ENCODE measurements at regions not wholly inside any gene's neighbourhood (a gene's known extent, or its start where the extent isn't known, plus 50 kb on each side); places are given as distances from the start of the nearest gene placed in this dataset.

DNA sequence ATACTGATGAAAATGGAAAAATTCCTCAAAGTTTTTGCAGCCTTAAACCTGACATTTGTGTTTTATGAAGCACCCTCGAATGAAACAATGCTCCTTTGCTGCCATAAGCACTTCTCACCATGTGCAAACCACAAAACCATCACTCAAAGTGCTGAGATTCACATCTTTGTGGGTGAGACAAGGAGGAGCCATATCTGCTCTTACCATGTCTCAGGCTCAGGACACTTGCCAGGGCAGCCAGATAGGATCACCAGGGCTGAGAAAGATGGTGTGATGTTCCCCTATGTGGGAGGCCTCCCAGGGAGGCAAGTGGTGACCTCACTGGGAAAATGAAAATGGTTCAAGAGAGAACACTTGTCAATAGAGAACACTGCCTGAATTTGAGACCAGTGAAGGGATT, 120.4 kb downstream of the CCDC34 start:
- Histone ChIP-seq H3K36me3 (ENCODE audit: control insufficient read depth in 4 of 4, insufficient read depth in 3 of 4, low read depth in 1 of 4, low read length in 3 of 4) (no peaks in the 10 kb centered on the region), H3K27me3 (ENCODE audit: control insufficient read depth in 4 of 4, insufficient read depth in 4 of 4, low read length in 3 of 4) (no peaks in the 10 kb centered on the region), H3K9me3 (ENCODE audit: control insufficient read depth in 4 of 4, low read length in 3 of 4) (no peaks in the 10 kb centered on the region), H3K27ac (ENCODE audit: low read depth in 1 of 2, low read length in 2 of 2) (no peak overlapping the region), H3K4me1 (ENCODE audit: control insufficient read depth in 4 of 4, insufficient read depth in 4 of 4, low read length in 3 of 4) (no peaks in the 10 kb centered on the region), H3K9ac (ENCODE audit: low read depth in 1 of 2, low read length in 2 of 2) (no peak overlapping the region), H3K4me3 (ENCODE audit: low read depth in 1 of 3, low read length in 3 of 3) (no peak overlapping the region)
- TF ChIP-seq GABPA (IDR thresholded peaks at IDR 0.05 in 1 of 2, conservative IDR thresholded peaks at IDR 0.05 in 1 of 2) (no peak), NR2F2 (IDR thresholded peaks at IDR 0.05) (no peak), REST (IDR thresholded peaks at IDR 0.05) (no peak), HNF4G (IDR thresholded peaks at IDR 0.05) (no peak), FOXA1 (IDR thresholded peaks at IDR 0.05) (no peak)
- WGBS, result 34% methylated on average over 1 of the region's 1 CpG
- DNase-seq (ENCODE audit: low spot score), result no peak

DNA sequence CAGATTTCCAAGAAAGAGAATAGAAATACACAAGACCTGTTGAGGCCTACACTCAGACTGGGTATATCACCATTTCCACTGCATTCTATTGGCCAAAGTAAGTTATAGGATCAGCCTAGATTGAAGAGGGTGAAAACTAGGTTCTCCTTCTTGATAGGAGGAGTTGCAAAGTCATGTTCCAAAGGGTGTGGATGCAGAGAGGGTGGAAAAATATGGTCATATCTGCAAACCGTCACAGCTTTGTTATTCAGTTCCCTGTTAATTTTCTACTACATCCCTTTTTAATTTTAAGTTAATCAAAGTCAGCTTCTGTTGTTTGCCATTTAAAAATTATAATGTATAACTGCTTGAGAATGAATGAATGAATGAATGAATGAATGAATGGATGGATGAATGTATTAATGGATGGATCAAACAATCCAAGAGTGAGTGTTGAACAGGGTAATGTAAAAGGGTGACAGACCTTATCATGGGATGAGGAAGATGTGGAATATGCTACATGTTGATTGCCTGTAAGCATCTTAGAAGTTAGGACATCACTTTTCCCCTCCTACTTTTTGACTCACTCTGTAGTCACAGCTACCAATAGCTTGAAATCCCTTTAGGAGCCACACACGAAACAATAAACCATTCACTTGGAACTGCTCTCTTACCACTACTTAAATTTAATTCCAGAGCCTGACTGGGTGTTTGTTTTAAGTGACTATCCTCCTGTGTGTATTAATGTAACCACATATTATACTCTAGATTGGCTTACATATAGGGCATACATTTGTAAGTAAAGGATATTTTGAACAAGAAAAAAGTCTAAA, 121.5 kb downstream of the CCDC34 start:
- no peak for DNase-seq (ENCODE audit: low spot score)
- WGBS, result 77% methylated on average over 2 of the region's 2 CpGs
- Histone ChIP-seq H3K27me3 (ENCODE audit: control insufficient read depth in 4 of 4, insufficient read depth in 4 of 4, low read length in 3 of 4) (no peaks in the 10 kb centered on the region), H3K9me3 (ENCODE audit: control insufficient read depth in 4 of 4, low read length in 3 of 4) (no peaks in the 10 kb centered on the region), H3K4me1 (ENCODE audit: control insufficient read depth in 4 of 4, insufficient read depth in 4 of 4, low read length in 3 of 4) (no peaks in the 10 kb centered on the region), H3K36me3 (ENCODE audit: control insufficient read depth in 4 of 4, insufficient read depth in 3 of 4, low read depth in 1 of 4, low read length in 3 of 4) (no peaks in the 10 kb centered on the region), H3K4me3 (ENCODE audit: low read depth in 1 of 3, low read length in 3 of 3) (no peak overlapping the region), H3K9ac (ENCODE audit: low read depth in 1 of 2, low read length in 2 of 2) (no peak overlapping the region), H3K27ac (ENCODE audit: low read depth in 1 of 2, low read length in 2 of 2) (no peak overlapping the region)
- no peak for TF ChIP-seq FOXA1 (IDR thresholded peaks at IDR 0.05)
- TF ChIP-seq, protein P1, sequence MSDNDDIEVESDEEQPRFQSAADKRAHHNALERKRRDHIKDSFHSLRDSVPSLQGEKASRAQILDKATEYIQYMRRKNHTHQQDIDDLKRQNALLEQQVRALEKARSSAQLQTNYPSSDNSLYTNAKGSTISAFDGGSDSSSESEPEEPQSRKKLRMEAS (IDR thresholded peaks at IDR 0.05), result no peak
- no peak for TF ChIP-seq RXRA (IDR thresholded peaks at IDR 0.05)
- no peak for TF ChIP-seq NR2F2 (IDR thresholded peaks at IDR 0.05)
- TF ChIP-seq YY1 (IDR thresholded peaks at IDR 0.05), result no peak

- H3K4me3 ChIP-seq (ENCODE audit: low read depth in 1 of 3, low read length in 3 of 3), result no peak overlapping the region
- H3K9me3 ChIP-seq (ENCODE audit: control insufficient read depth in 4 of 4, low read length in 3 of 4), result no peaks in the 10 kb centered on the region
- 67% methylated on average over 7 of the region's 7 CpGs for WGBS
- no peaks in the 10 kb centered on the region for H3K27me3 ChIP-seq (ENCODE audit: control insufficient read depth in 4 of 4, insufficient read depth in 4 of 4, low read length in 3 of 4)
- H3K36me3 ChIP-seq (ENCODE audit: control insufficient read depth in 4 of 4, insufficient read depth in 3 of 4, low read depth in 1 of 4, low read length in 3 of 4), result no peaks in the 10 kb centered on the region
- no peaks in the 10 kb centered on the region for H3K4me1 ChIP-seq (ENCODE audit: control insufficient read depth in 4 of 4, insufficient read depth in 4 of 4, low read length in 3 of 4)
- H3K27ac ChIP-seq (ENCODE audit: low read depth in 1 of 2, low read length in 2 of 2), result no peak overlapping the region
- no peak overlapping the region for H3K9ac ChIP-seq (ENCODE audit: low read depth in 1 of 2, low read length in 2 of 2)
- DNase-seq (ENCODE audit: low spot score), result no peak
- TF ChIP-seq REST (IDR thresholded peaks at IDR 0.05), result no peak
- no peak for TF ChIP-seq HNF4G (IDR thresholded peaks at IDR 0.05)
- no peak for TF ChIP-seq EGR1 (IDR thresholded peaks at IDR 0.05; ENCODE audit: low read depth in 2 of 2)
- TF ChIP-seq ZBTB33 (IDR thresholded peaks at IDR 0.05), result no peak
- no peak for TF ChIP-seq GABPA (IDR thresholded peaks at IDR 0.05 in 1 of 2, conservative IDR thresholded peaks at IDR 0.05 in 1 of 2)
Observed at GRCh38 chr11:27239305-27239942, 123.6 kb downstream of the CCDC34 start.
